DMS153 treated with DMSO at 0.1 percent for 48 hours (cell line): ENCODE measurements at regions not wholly inside any gene's neighbourhood (a gene's known extent, or its start where the extent isn't known, plus 50 kb on each side); places are given as distances from the start of the nearest gene placed in this dataset.
"Not testable (repeated sequence)": the region's sequence is repeated elsewhere in the genome, so short reads cannot be mapped to it uniquely, and the experiment has no call there.

Experiments
- DNase-seq: peaks from one replicate; lab custom pipeline; 2025; ENCODE audit not compliant: unreplicated experiment; lab: John Stamatoyannopoulos, UW

- peak; percentile 29 for DNase-seq
Measured at GRCh38 chr2:174697255-174697654, 67.0 kb downstream of the CHRNA1 start.

GRCh38 chr2:174694920-174695319 is 69.4 kb downstream of the CHRNA1 start:
- DNase-seq, result no peak

GRCh38 chr2:174694196-174694878 is 69.9 kb downstream of the CHRNA1 start:
- no peak for DNase-seq

GRCh38 chr2:174693344-174693743 is 70.9 kb downstream of the CHRNA1 start:
- no peak for DNase-seq

- DNase-seq, result no peak
Measured at GRCh38 chr2:174692256-174692919, 71.9 kb downstream of the CHRNA1 start.

GRCh38 chr2:174691201-174691779 is 73.0 kb downstream of the CHRNA1 start:
- DNase-seq, result no peak

GRCh38 chr2:174690026-174690425 is 74.2 kb downstream of the CHRNA1 start:
- no peak for DNase-seq

GRCh38 chr2:174688079-174688478 is 76.2 kb downstream of the CHRNA1 start:
- DNase-seq, result no peak

GRCh38 chr2:174686430-174686829 is 77.8 kb downstream of the CHRNA1 start:
- DNase-seq, result no peak

- no peak for DNase-seq
Measured at GRCh38 chr2:174683392-174683759, 80.9 kb downstream of the CHRNA1 start.

GRCh38 chr2:174682578-174683391 is 81.5 kb downstream of the CHRNA1 start:
- DNase-seq, result no peak

- no peak for DNase-seq
Measured at GRCh38 chr2:174682007-174682577, 82.2 kb downstream of the CHRNA1 start.

GRCh38 chr2:174681099-174682006 is 82.9 kb downstream of the CHRNA1 start:
- no peak for DNase-seq

GRCh38 chr2:174680221-174680620 is 82.6 kb upstream of the WIPF1 start:
- no peak for DNase-seq

GRCh38 chr2:174678395-174678794 is 80.8 kb upstream of the WIPF1 start:
- no peak for DNase-seq

- no peak for DNase-seq
Measured at GRCh38 chr2:174675615-174676014, 78.0 kb upstream of the WIPF1 start.

- no peak for DNase-seq
Measured at GRCh38 chr2:174673876-174674275, 76.3 kb upstream of the WIPF1 start.

GRCh38 chr2:174673440-174673839 is 75.8 kb upstream of the WIPF1 start:
- no peak for DNase-seq

- not testable (repeated sequence) for DNase-seq
Measured at GRCh38 chr2:174671532-174671931, 73.9 kb upstream of the WIPF1 start.

GRCh38 chr2:174670446-174670845 is 72.8 kb upstream of the WIPF1 start:
- no peak for DNase-seq
